ENCODE measurements at regions not wholly inside any gene's neighbourhood (a gene's known extent, or its start where the extent isn't known, plus 50 kb on each side); places are given as distances from the start of the nearest gene placed in this dataset.

DNA sequence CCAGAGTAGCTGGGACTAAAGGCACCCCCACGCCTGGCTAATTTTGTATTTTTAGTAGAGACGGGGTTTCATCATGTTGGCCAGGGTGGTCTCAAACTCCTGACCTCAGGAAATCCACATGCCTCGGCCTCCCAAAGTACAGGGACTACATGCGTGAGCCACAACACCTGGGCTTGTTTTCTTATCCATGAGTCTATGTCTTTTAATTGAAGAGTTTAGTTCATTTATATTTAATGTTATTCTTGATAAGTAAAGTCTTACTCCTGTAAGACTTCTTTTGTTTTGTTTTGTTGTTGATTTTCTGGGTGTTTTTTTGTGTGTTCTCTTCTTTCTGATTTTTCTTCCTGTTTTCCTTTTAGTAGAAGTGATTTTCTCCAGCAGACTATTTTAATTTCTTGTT, 621.0 kb downstream of the LTN1 start:
- TF ChIP-seq TBP (optimal IDR thresholded peaks at IDR 0.05; ENCODE audit: low read depth, low read length): no peak
- no peak for TF ChIP-seq PTBP1 (IDR thresholded peaks at IDR 0.05; ENCODE audit: low read depth, low read length)
- TF ChIP-seq RCOR1 (IDR thresholded peaks at IDR 0.05; ENCODE audit: borderline replicate concordance in 1 of 2, low read depth in 2 of 2, low read length in 2 of 2): no peak
- no peak for TF ChIP-seq LEF1 (IDR thresholded peaks at IDR 0.05)
- no peak for TF ChIP-seq NFXL1 (CRISPR knock-in tag; IDR thresholded peaks at IDR 0.05)
- no peak for TF ChIP-seq ZNF146 (CRISPR knock-in tag; IDR thresholded peaks at IDR 0.05; ENCODE audit: unreplicated experiment)
